GM21447 (cell line): ENCODE measurements at regions not wholly inside any gene's neighbourhood (a gene's known extent, or its start where the extent isn't known, plus 50 kb on each side); places are given as distances from the start of the nearest gene placed in this dataset.
"Not testable (repeated sequence)": the region's sequence is repeated elsewhere in the genome, so short reads cannot be mapped to it uniquely, and the experiment has no call there.

Experiments used
- ATAC-seq: cut with Tn5 transposase; IDR thresholded peaks from one replicate; pipeline ENCODE4 v1.9.1; 2021; ENCODE audit not compliant: unreplicated experiment

DNA sequence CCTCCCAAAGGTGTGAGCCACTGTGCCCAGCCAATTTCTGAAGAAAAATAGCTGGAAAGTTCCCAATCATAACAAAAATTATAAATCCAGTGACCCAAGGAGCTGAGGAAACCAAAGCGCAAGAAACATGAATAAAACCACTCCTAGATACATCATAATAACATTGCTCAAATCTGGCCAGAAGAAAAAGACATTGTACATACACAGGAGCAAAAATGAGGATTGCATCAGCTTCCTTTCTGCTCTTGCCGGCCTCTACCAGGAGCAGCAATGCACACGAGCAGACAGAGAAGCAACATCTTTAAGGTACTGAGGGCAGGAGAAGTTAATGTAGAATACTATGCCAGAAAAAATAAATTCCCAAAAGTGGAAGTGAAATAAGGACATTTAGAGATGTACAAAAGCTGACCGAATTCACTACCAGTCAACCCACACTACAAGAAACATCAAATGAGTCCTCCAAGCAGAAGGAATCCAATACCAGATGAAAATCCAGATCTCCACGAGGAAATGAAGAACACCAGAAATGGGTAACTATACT is 127.0 kb upstream of the NBPF11 start:
- ATAC-seq = not testable (repeated sequence)

DNA sequence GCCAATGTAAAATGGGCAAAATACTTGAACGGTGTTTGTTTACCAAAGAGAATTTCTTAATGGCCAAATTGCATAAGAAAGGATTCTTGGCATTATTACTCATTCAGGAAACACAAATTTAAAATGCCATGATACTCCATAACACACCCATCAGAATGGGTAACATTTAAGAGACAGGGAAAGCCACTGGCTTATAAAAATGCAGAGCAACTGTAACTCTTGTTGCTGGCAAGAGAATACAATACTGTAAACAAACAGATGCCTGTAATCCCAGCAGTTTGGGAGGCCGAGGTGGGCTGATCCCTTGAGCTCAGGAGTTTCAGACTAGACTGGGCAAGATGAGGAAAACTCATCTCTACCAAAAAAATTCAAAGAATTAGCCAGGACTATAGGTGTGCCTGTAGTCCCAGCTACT is 125.8 kb upstream of the NBPF11 start:
- ATAC-seq = not testable (repeated sequence)

DNA sequence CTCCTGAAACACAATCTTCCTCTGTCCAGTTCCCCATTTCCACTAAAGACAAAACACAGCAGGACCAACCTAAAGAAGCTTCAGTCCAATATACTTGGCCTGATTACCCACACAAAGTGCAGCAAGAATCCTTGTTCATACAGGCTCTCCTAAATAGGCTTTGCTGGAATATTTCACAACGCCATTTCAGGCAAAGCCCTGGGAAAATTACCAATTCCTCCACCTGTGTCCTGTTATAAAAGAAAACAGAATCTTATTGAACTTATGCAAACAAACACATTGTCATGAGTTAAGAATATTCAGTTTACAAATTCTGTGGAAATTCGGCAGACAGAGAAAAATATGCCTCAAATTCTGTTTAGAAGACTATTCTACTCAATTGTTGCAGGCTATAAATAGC is 115.0 kb upstream of the NBPF11 start:
- not testable (repeated sequence) for ATAC-seq

GRCh38 chr1:148264374-148265276 is 112.5 kb upstream of the NBPF11 start:
- ATAC-seq = no peak

- ATAC-seq = no peak
Measured at GRCh38 chr1:148263906-148264255, 111.8 kb upstream of the NBPF11 start.

DNA sequence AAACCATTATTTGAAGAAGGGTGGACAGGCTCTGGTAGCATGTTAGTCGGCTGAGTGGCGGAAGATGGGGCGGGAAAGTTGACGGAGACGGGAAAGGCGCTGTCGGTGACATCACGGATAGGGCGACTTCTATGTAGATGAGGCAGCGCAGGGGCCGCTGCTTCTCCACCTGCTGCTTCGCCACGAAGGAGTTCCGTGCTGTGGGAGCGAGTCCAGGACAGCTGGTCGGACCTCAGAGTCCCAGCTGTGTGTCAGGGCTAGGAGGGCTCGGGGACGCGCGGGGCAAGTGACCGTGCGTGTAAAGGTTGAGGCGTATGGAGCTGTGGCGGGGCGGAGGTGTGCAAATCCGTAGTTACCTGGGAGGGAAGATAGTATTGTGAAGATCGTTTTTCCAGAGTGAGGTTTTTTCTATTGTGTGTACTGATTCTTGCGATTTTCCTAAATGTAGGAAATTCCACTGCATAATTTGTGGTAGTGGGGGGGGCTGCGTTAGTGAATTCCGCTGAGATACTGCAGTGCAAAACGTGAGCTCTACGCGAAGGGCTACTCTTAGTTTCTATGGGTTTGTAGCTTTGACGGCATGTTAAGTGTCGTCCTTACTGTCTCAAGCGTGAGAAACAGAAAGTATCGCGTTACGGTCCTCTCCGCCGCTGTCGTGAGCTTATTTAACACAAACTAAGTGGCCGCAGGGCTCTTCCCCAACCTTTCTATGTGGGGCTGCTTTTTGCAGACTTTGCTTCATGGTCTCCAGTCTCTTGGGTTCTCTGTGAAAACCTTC is 111.2 kb upstream of the NBPF11 start:
- peak; percentile 76 for ATAC-seq

DNA sequence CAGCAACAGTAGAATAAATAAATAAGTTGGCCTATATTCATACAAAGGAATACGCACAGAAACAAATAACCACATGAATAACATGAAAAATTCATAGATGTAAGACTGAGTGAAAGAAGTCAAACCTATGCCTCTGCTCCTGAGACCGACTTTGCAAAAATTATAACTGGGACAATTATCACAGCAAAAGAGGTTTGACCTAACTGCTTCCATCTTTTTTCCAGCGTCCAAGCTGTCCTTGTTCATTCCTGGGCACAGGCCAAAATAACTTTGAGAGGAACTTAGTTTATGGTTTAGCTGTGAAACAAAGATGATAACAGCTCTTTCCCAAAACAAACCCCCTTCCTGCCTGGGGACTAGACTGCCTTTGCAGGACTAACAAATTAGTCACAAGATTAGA is 109.6 kb upstream of the NBPF11 start:
- ATAC-seq = not testable (repeated sequence)

DNA sequence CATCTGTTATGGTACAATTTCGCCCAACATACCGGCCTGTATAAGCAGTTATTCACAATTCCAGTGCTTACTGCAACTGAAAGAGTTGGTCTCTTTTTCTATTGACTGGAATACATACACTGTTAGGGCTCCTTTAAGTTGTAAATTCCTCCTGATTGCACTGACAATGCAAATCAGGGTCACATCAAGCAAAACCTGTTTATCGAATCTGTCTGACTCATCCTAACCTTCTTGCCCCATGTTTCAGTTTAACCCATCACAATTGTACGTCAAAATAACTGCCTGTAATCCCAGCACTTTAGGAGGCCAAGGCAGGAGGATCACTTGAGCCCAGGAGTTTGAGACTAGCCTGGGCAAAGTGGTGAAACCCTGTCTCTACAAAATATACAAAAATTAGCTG is 105.8 kb upstream of the NBPF11 start:
- ATAC-seq = not testable (repeated sequence)

GRCh38 chr1:148254611-148255429 is 102.7 kb upstream of the NBPF11 start:
- not testable (repeated sequence) for ATAC-seq

DNA sequence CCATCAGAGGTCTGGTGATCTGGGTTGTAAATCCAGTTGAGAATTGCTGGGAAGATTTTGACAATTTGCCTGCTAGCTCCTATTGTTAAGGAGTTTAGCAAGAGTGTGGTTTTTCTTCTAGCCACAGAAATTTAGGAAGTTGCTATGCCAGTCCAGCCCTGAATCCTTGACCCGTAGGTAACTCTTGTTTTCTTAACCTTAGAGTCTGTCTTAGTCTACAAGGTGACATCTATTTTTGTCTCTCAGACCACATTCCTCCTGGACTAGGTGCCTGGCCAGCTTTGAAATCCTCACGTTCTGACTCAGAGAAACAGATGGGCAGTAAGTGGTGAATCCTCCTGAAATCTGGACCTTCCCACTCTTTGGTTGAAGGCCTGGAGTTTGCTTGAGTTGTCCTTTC is 101.7 kb upstream of the NBPF11 start:
- ATAC-seq = not testable (repeated sequence)

DNA sequence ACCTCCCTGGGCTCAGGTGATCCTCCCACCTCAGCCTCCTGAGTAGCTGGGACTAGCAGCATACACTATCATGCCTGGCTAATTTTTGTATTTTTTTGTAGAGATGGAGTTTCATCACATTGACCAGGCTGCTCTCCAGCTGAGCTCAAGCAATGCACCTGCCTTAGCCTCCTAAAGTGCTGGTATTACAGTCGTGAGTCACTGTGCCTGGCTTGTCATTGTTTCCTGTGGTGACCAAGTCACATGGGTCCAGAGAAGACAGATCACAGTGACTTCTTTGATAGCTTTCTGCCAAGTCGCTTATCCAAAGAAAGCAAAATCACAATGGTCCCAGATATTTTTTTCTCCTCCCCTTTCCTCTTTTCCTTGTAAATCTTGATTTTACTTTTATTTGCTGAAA is 96.7 kb upstream of the NBPF11 start:
- not testable (repeated sequence) for ATAC-seq

- ATAC-seq = not testable (repeated sequence)
Measured at GRCh38 chr1:148246258-148246861, 94.3 kb upstream of the NBPF11 start.

- ATAC-seq = not testable (repeated sequence)
Measured at GRCh38 chr1:148245843-148246242, 93.8 kb upstream of the NBPF11 start.

DNA sequence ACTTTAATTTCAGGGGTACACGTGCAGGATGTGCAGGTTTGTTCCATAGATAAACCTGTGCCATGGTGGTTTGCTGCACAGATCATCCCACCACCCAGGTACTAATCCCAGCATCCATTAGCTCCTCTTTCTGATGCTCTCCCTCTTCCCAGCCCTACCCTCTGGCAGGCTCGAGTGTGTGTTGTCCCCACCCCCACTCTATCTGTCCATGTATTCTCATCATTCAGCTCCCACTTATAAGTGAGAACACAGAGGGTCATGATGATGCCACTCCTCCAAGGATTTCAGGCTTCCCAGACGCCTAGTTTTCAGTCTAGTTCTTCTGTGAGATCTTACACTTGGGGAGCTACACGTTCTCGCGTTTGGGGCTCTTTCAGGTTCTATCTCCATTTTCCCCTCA is 93.4 kb upstream of the NBPF11 start:
- not testable (repeated sequence) for ATAC-seq

DNA sequence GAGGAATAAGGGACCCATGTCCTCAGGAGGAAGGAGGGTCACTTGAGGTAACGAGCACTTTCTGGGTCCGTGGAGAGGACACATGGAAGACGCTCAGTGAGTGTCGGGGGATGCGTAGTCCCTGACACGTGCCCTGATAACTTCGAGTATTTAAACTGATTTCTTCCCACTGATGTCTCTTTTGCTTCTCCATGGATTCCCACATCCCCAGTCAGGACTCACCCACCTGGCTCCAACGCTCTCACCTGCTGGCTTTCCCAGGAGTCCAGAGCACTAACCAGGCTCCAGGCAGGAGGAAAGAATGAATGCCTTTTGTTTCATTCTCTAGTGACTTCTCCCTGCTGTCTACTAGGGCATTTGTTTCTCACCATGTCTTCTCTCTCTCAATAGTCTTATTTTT is 81.2 kb upstream of the NBPF11 start:
- ATAC-seq = not testable (repeated sequence)

- ATAC-seq = not testable (repeated sequence)
Measured at GRCh38 chr1:148228846-148229245, 76.8 kb upstream of the NBPF11 start.

DNA sequence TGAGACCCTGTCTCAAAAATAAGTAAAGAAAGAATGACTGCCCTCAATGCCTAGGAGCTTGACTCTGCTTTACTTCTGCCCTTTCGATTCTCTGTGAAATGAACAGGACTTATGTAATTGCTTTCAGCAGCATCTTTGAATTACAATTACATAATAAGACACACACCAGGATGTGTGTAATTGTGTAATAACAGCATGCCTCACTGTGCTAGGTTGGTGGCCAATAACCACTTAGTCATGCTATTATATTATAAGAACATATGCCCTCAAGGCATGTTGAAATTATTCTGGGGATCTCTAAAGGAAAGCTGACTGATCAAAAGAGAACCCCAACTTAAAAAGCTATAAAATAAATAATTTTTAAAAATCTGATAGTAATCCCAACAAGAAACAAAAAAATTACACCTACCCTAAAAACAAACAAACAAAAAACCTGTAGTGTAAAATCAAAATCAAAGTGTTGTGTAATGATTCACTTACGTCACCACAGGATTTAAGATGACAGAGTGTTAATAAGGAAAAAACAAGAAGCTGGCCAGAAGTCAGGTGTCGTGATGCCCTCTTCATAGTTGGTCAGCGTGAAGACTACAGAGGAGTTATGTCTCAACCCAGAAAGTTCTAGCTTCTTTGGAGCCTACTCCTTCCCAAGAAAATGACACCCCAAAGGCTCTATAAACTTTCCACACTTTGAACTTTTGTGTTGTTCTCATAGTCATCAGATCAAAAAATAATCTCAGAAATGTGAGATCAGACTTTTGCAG is 70.5 kb upstream of the NBPF11 start:
- not testable (repeated sequence) for ATAC-seq

- not testable (repeated sequence) for ATAC-seq
Measured at GRCh38 chr1:148221593-148221992, 69.5 kb upstream of the NBPF11 start.

DNA sequence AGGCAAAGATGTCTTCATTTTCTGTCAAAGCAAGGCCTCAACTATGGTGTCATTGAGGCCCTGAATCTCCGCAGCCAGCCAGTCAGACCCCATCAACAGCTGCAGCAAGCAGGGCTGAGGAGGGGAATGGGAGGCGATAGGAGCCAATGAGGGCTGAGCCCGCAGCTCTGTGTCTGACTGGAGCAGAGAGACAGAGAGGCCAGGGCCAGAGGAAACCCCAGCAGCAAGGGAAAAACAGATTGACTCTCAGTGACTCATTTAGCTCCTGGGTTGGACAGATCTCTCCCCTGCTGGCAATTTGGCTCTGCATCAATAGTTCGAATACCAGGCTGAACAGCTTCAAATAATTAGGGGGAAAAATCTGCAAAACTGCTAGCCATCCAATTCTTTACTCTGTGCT is 67.1 kb upstream of the NBPF11 start:
- ATAC-seq = not testable (repeated sequence)

DNA sequence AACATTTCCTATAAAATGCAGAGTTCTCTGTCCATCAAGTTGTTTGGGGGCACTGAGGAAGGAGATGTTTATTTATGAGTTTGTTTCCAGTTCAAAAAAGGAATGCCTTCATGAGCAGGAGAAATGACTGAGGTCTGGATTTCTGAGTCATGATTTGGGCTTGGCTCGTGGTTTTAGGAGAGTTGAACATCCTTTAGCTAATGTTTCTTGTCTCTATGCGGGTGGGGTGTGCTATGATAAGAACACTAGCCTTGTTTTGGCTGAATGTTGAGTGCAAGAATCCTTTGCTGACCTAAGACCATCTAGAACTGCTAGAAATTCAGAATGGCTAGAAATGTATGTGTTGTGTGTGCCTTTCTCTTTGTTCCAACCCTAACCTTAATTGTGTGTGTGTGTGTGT is 59.1 kb upstream of the NBPF11 start:
- not testable (repeated sequence) for ATAC-seq
